Loucy (cell line): ENCODE measurements at regions not wholly inside any gene's neighbourhood (a gene's known extent, or its start where the extent isn't known, plus 50 kb on each side); places are given as distances from the start of the nearest gene placed in this dataset.

Experiments used
- H2AFZ ChIP-seq: fragments of 200-600 bp; sonication (generic); 2 replicates; pipeline ENCODE4 v1.6.0; 2016; ENCODE audit warnings: antibody characterized with exemption, mild to moderate bottlenecking, low read length, moderate library complexity
- H3F3A ChIP-seq: fragments of 200-600 bp; 2 replicates; pipeline ENCODE4 v1.6.0; 2016; ENCODE audit warnings: antibody characterized with exemption, low read depth, mild to moderate bottlenecking
- H3K27me3 ChIP-seq: fragments of 200-600 bp; sonication (generic); 2 replicates; pipeline ENCODE4 v1.6.1; 2014; ENCODE audit warnings: low read length, mild to moderate bottlenecking; ENCODE audit not compliant: insufficient read depth, poor library complexity, severe bottlenecking
- H3K36me3 ChIP-seq: fragments of 200-600 bp; sonication (generic); 2 replicates; pipeline ENCODE4 v1.6.1; 2016; ENCODE audit warnings: low read length; ENCODE audit not compliant: insufficient read depth
- H3K4me1 ChIP-seq: fragments of 200-600 bp; sonication (generic); 2 replicates; pipeline ENCODE4 v1.5.1; 2014; ENCODE audit warnings: low read length, mild to moderate bottlenecking; ENCODE audit not compliant: insufficient read depth, poor library complexity, severe bottlenecking
- H3K4me2 ChIP-seq: fragments of 200-600 bp; sonication (generic); 2 replicates; pipeline ENCODE4 v1.6.0; 2014; ENCODE audit warnings: antibody characterized with exemption, low read length, low read depth, mild to moderate bottlenecking; ENCODE audit not compliant: poor library complexity, severe bottlenecking
- H3K4me3 ChIP-seq: fragments of 200-600 bp; sonication (generic); 2 replicates; pipeline ENCODE4 v1.5.1; 2014; ENCODE audit warnings: low read length, mild to moderate bottlenecking, mixed read lengths; ENCODE audit not compliant: poor library complexity, severe bottlenecking
- H3K79me2 ChIP-seq: fragments of 200-600 bp; sonication (generic); 2 replicates; pipeline ENCODE4 v1.6.1; 2014; ENCODE audit warnings: low read length; ENCODE audit not compliant: insufficient read depth
- H3K9ac ChIP-seq: fragments of 200-600 bp; sonication (generic); 2 replicates; pipeline ENCODE4 v1.6.0; 2014; ENCODE audit warnings: mild to moderate bottlenecking, low read depth, low read length, moderate library complexity; ENCODE audit not compliant: poor library complexity, severe bottlenecking
- H3K9me2 ChIP-seq: fragments of 200-600 bp; sonication (generic); replicated peaks from 2 replicates; pipeline ENCODE4 v1.6.1; 2016; ENCODE audit warnings: low read depth, low read length, mixed read lengths
- H3K9me3 ChIP-seq: fragments of 200-600 bp; sonication (generic); 2 replicates; pipeline ENCODE4 v1.6.1; 2014; ENCODE audit warnings: mild to moderate bottlenecking, antibody characterized with exemption, low read length, low read depth; ENCODE audit not compliant: insufficient read depth
- H4K20me1 ChIP-seq: fragments of 200-600 bp; sonication (generic); 2 replicates; pipeline ENCODE4 v1.6.0; 2014; ENCODE audit warnings: antibody characterized with exemption, low read length, mild to moderate bottlenecking; ENCODE audit not compliant: insufficient read depth, poor library complexity, severe bottlenecking
- CTCF ChIP-seq: fragments of 200-600 bp; sonication (generic); conservative IDR thresholded peaks from 2 replicates; pipeline ENCODE4 v1.5.1; 2014; ENCODE audit warnings: mild to moderate bottlenecking, antibody characterized with exemption, low read length
- EZH2phosphoT487 ChIP-seq: fragments of 200-600 bp; IDR thresholded peaks from 2 replicates; pipeline ENCODE4 v1.6.1; 2018; ENCODE audit warnings: antibody characterized with exemption, mild to moderate bottlenecking, moderate library complexity, borderline replicate concordance

DNA sequence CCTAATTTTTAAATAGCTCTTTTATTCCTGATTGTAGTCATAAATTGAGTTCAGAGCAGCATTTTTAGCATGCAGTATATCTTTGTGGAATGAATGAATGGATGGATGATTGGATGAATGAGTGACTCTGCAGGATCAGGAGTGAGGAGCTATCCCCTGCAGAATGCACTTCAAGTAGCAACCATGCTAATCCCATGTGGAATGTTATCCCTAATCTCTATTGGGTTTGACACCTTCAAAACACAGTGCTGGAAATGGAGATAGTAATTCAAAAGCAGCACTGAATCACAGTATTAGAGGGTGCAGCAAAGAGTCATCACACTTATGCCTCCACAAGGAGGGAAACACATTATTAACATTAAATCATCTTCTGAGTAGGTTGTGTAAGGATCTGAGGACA is 501.9 kb downstream of the SHISA9 start:
- no peaks in the 10 kb centered on the region for H3F3A ChIP-seq
- no peaks in the 10 kb centered on the region for H4K20me1 ChIP-seq
- no peak overlapping the region for H3K4me3 ChIP-seq
- no peaks in the 10 kb centered on the region for H3K36me3 ChIP-seq
- no peak overlapping the region for H3K9ac ChIP-seq
- no peaks in the 10 kb centered on the region for H3K9me2 ChIP-seq
- H2AFZ ChIP-seq: no peak overlapping the region
- TF ChIP-seq EZH2phosphoT487 (no peak), CTCF (no peak)
- no peak overlapping the region for H3K4me2 ChIP-seq
- H3K4me1 ChIP-seq: no peaks in the 10 kb centered on the region
- no peaks in the 10 kb centered on the region for H3K79me2 ChIP-seq
- no peaks in the 10 kb centered on the region for H3K27me3 ChIP-seq
- H3K9me3 ChIP-seq: no peaks in the 10 kb centered on the region

DNA sequence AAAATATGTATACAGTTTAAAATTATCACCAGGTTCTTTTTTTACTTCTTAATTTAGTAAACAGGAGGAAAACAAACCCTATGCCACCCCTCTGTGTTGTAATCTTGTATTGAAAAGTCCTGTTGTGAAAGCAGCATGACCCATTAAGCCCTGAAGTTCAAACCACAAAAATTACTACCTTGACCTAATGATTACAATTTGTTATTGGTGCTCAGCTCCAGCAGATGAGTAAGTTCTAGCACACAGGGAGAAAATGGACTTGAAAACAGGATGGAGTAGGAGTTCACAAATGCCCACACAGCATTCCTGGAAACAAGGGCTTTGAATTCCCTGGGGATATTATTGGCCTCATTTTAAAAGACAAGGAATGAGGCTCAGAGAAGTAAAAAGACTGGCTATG is 505.8 kb upstream of the ERCC4 start:
- Histone ChIP-seq H4K20me1 (no peaks in the 10 kb centered on the region), H3K4me2 (no peak overlapping the region), H3K36me3 (no peaks in the 10 kb centered on the region), H2AFZ (no peak overlapping the region), H3K4me3 (no peak overlapping the region), H3K27me3 (no peaks in the 10 kb centered on the region), H3K9ac (no peak overlapping the region), H3K4me1 (no peaks in the 10 kb centered on the region), H3F3A (no peaks in the 10 kb centered on the region), H3K9me3 (no peaks in the 10 kb centered on the region), H3K9me2 (no peaks in the 10 kb centered on the region), H3K79me2 (no peaks in the 10 kb centered on the region)
- TF ChIP-seq CTCF (no peak), EZH2phosphoT487 (no peak)

DNA sequence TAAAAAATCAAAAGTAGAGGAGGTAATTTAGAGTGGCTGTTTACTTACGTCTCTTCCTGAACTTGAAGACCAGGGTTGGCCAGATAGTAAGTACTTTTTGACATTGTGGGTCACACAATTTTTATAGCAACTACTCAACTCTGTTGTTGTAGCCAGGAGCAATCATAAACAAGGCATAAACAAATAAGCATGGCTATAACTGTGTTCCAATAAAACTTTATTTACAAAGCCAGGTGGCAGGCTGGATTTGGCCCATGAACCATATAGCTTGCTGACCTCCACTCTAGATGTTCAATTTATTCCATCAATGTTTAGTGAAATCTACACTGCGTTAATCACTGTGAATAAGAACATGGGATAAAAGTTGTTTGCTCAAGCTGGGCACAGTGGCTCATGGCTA is 500.4 kb upstream of the ERCC4 start:
- no peaks in the 10 kb centered on the region for H3K4me1 ChIP-seq
- no peaks in the 10 kb centered on the region for H3K27me3 ChIP-seq
- no peaks in the 10 kb centered on the region for H3K9me3 ChIP-seq
- H3K79me2 ChIP-seq: no peaks in the 10 kb centered on the region
- H3F3A ChIP-seq: no peaks in the 10 kb centered on the region
- no peak overlapping the region for H2AFZ ChIP-seq
- H4K20me1 ChIP-seq: no peaks in the 10 kb centered on the region
- no peak overlapping the region for H3K4me3 ChIP-seq
- no peak overlapping the region for H3K9ac ChIP-seq
- H3K9me2 ChIP-seq: no peaks in the 10 kb centered on the region
- no peaks in the 10 kb centered on the region for H3K36me3 ChIP-seq
- no peak overlapping the region for H3K4me2 ChIP-seq
- no peak for TF ChIP-seq EZH2phosphoT487
- no peak for TF ChIP-seq CTCF
